ENCODE measurements at regions not wholly inside any gene's neighbourhood (a gene's known extent, or its start where the extent isn't known, plus 50 kb on each side); places are given as distances from the start of the nearest gene placed in this dataset.
A peak's percentile ranks its signal among the peaks of the same experiment; 100 is the strongest.

DNA sequence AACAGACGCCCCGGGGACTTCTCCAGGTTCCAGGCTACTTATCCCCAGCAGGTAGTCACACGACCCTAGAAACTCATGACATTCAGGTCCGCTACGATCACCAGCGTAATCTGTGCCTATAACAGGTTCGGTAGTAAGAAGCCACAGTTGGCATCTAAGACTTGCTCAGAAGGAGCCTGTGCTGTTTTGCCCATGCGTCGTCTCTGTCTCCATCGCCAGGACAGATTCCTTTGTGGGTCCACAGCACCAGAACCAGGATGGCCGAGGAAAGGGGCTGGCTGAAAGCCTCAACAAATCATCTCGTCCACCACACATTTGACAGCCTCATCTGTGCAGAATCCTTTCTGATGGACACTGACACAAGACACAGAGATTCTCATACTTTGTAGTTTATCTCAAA is 319.5 kb upstream of the AGA start:
- no peak for DNase-seq (ENCODE audit: low read depth in 4 of 6, low spot score in 6 of 6)
- Histone ChIP-seq H3K9me3 (ENCODE audit: control insufficient read depth, insufficient read depth, low read length) (no peaks in the 10 kb centered on the region), H3K36me3 (ENCODE audit: control insufficient read depth, insufficient read depth, low read length) (no peaks in the 10 kb centered on the region), H3K27ac (ENCODE audit: low read depth, low read length) (no peak overlapping the region), H3K4me1 (ENCODE audit: control insufficient read depth, insufficient read depth, low read length) (no peaks in the 10 kb centered on the region), H3K4me3 (ENCODE audit: low read depth, low read length) (no peak overlapping the region), H3K27me3 (ENCODE audit: control insufficient read depth, insufficient read depth, low read length) (no peaks in the 10 kb centered on the region)
- WGBS (ENCODE audit: insufficient coverage), result 93% methylated on average over 12 of the region's 12 CpGs

- no peaks in the 10 kb centered on the region for H3K9me3 ChIP-seq (ENCODE audit: control insufficient read depth, insufficient read depth, low read length)
- no peak overlapping the region for H3K4me3 ChIP-seq (ENCODE audit: low read depth, low read length)
- WGBS (ENCODE audit: insufficient coverage), result 71% methylated on average over 2 of the region's 4 CpGs
- no peak for DNase-seq (ENCODE audit: low read depth in 4 of 6, low spot score in 6 of 6)
- H3K36me3 ChIP-seq (ENCODE audit: control insufficient read depth, insufficient read depth, low read length), result no peaks in the 10 kb centered on the region
- no peaks in the 10 kb centered on the region for H3K27me3 ChIP-seq (ENCODE audit: control insufficient read depth, insufficient read depth, low read length)
- H3K27ac ChIP-seq (ENCODE audit: low read depth, low read length), result no peak overlapping the region
- no peaks in the 10 kb centered on the region for H3K4me1 ChIP-seq (ENCODE audit: control insufficient read depth, insufficient read depth, low read length)
These were observed 326.9 kb upstream of the AGA start for GRCh38 chr4:177769155-177769554.

DNA sequence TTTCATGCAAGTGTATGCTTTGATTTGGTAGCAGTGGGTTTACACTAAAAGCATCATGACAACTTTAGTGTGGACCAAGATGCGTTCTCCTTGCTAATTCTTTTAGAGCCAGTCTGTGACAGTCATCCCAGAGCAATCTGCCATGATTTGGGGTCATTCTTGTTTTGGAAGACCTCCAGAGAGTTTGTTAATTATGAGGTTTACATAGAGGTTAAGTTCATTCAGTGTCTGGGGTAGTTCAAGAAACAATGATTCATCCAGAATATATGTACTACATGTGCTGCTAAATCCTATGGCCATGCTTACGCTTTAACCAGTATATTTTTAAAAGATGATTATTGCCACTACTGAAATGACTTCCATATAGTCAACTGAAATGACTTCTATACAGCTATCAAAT is 328.5 kb upstream of the AGA start:
- Histone ChIP-seq H3K9me3 (ENCODE audit: control insufficient read depth, insufficient read depth, low read length) (no peaks in the 10 kb centered on the region), H3K4me3 (ENCODE audit: low read depth, low read length) (no peak overlapping the region), H3K27me3 (ENCODE audit: control insufficient read depth, insufficient read depth, low read length) (no peaks in the 10 kb centered on the region), H3K27ac (ENCODE audit: low read depth, low read length) (no peak overlapping the region), H3K4me1 (ENCODE audit: control insufficient read depth, insufficient read depth, low read length) (no peaks in the 10 kb centered on the region), H3K36me3 (ENCODE audit: control insufficient read depth, insufficient read depth, low read length) (no peaks in the 10 kb centered on the region)
- no CpG with 5 or more reads among the region's 2 CpGs for WGBS (ENCODE audit: insufficient coverage)
- no peak for DNase-seq (ENCODE audit: low read depth in 4 of 6, low spot score in 6 of 6)

GRCh38 chr4:177771645-177772044 is 329.4 kb upstream of the AGA start:
- Histone ChIP-seq H3K36me3 (ENCODE audit: control insufficient read depth, insufficient read depth, low read length) (no peaks in the 10 kb centered on the region), H3K27me3 (ENCODE audit: control insufficient read depth, insufficient read depth, low read length) (no peaks in the 10 kb centered on the region), H3K4me1 (ENCODE audit: control insufficient read depth, insufficient read depth, low read length) (no peaks in the 10 kb centered on the region), H3K4me3 (ENCODE audit: low read depth, low read length) (no peak overlapping the region), H3K27ac (ENCODE audit: low read depth, low read length) (no peak overlapping the region), H3K9me3 (ENCODE audit: control insufficient read depth, insufficient read depth, low read length) (no peaks in the 10 kb centered on the region)
- no CpG with 5 or more reads among the region's 1 CpG for WGBS (ENCODE audit: insufficient coverage)
- DNase-seq (ENCODE audit: low read depth in 4 of 6, low spot score in 6 of 6), result peak in 1 of 6 donors; percentile 15

DNA sequence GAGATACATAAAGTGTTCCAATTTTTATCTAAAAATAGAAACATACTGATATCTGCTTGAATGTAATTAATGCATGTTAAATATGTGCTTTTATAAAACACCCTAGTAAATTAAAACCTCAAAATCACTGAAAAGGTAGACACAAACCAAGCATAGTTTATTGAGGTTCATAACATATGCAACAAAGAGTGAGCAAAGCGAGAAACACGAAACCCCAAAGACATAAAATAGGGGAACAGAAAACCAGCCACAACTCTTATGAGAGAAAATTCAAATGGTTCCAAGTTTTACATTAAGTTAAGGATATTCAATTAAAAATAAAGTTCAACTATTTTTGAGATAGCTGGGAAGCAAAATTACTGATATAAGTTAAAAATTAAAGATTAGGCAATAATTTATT is 336.4 kb upstream of the AGA start:
- no peak for DNase-seq (ENCODE audit: low read depth in 4 of 6, low spot score in 6 of 6)
- WGBS (ENCODE audit: insufficient coverage), result no CpG with 5 or more reads among the region's 2 CpGs
- Histone ChIP-seq H3K4me1 (ENCODE audit: control insufficient read depth, insufficient read depth, low read length) (no peaks in the 10 kb centered on the region), H3K27ac (ENCODE audit: low read depth, low read length) (no peak overlapping the region), H3K4me3 (ENCODE audit: low read depth, low read length) (no peak overlapping the region), H3K27me3 (ENCODE audit: control insufficient read depth, insufficient read depth, low read length) (no peaks in the 10 kb centered on the region), H3K9me3 (ENCODE audit: control insufficient read depth, insufficient read depth, low read length) (peaks cover 3% of the 10 kb centered on the region), H3K36me3 (ENCODE audit: control insufficient read depth, insufficient read depth, low read length) (no peaks in the 10 kb centered on the region)

GRCh38 chr4:177785000-177785399 is 342.8 kb upstream of the AGA start:
- H3K9me3 ChIP-seq (ENCODE audit: control insufficient read depth, insufficient read depth, low read length), result peaks cover 3% of the 10 kb centered on the region

DNA sequence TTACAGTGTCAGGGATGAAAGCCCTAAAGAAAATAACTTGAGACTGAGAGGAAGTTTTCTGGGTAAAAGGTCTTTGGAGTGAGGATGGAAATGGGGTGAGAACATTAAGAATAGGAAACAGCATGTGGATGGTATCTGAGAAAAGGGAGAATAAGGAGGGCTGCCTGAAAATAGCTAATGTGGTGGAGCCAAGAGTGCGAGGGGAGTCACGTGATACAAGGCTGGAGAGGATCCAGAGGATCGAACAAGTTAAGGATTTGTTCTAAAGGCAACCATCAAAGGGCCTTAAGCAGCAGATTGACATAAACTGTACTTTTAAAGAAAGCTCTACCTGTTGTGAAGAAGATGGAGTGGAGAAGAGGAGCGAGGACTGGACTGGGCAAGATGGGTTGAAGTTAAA is 347.4 kb upstream of the AGA start:
- no peaks in the 10 kb centered on the region for H3K4me1 ChIP-seq (ENCODE audit: control insufficient read depth, insufficient read depth, low read length)
- H3K36me3 ChIP-seq (ENCODE audit: control insufficient read depth, insufficient read depth, low read length), result no peaks in the 10 kb centered on the region
- no peak for DNase-seq (ENCODE audit: low read depth in 4 of 6, low spot score in 6 of 6)
- H3K9me3 ChIP-seq (ENCODE audit: control insufficient read depth, insufficient read depth, low read length), result no peaks in the 10 kb centered on the region
- no peak overlapping the region for H3K4me3 ChIP-seq (ENCODE audit: low read depth, low read length)
- WGBS (ENCODE audit: insufficient coverage), result 86% methylated on average over 3 of the region's 4 CpGs
- H3K27me3 ChIP-seq (ENCODE audit: control insufficient read depth, insufficient read depth, low read length), result no peaks in the 10 kb centered on the region
- H3K27ac ChIP-seq (ENCODE audit: low read depth, low read length), result no peak overlapping the region

More at GRCh38 chr4:177785000-177785399, 342.8 kb upstream of the AGA start:
- H3K27me3 ChIP-seq (ENCODE audit: control insufficient read depth, insufficient read depth, low read length), result no peaks in the 10 kb centered on the region
- H3K4me3 ChIP-seq (ENCODE audit: low read depth, low read length), result no peak overlapping the region
- 100% methylated on average over 1 of the region's 4 CpGs for WGBS (ENCODE audit: insufficient coverage)
- no peak overlapping the region for H3K27ac ChIP-seq (ENCODE audit: low read depth, low read length)
- no peaks in the 10 kb centered on the region for H3K36me3 ChIP-seq (ENCODE audit: control insufficient read depth, insufficient read depth, low read length)
- no peak for DNase-seq (ENCODE audit: low read depth in 4 of 6, low spot score in 6 of 6)
- no peaks in the 10 kb centered on the region for H3K4me1 ChIP-seq (ENCODE audit: control insufficient read depth, insufficient read depth, low read length)

DNA sequence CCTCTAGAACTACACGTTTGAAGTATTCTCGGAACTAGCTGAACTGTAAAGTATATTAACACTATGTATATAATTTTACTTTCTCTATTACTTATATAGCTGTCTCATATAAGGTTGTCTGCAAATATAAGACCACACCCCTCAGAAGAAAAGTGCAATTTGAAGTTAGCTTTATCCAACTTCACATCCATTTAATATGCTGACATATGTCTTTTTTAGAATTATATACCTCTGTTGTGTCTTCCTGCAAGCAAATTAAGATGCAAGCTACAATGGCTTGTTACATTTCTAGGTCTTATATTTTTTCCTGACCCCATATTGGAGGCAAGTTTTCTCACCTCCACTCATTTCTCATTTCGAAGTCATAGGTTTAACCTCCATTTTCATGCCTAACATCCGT is 349.0 kb upstream of the AGA start:
- Histone ChIP-seq H3K36me3 (ENCODE audit: control insufficient read depth, insufficient read depth, low read length) (no peaks in the 10 kb centered on the region), H3K27ac (ENCODE audit: low read depth, low read length) (no peak overlapping the region), H3K9me3 (ENCODE audit: control insufficient read depth, insufficient read depth, low read length) (no peaks in the 10 kb centered on the region), H3K4me1 (ENCODE audit: control insufficient read depth, insufficient read depth, low read length) (no peaks in the 10 kb centered on the region), H3K27me3 (ENCODE audit: control insufficient read depth, insufficient read depth, low read length) (no peaks in the 10 kb centered on the region), H3K4me3 (ENCODE audit: low read depth, low read length) (no peak overlapping the region)
- DNase-seq (ENCODE audit: low read depth in 4 of 6, low spot score in 6 of 6), result no peak
- WGBS (ENCODE audit: insufficient coverage), result no CpG with 5 or more reads among the region's 4 CpGs

DNA sequence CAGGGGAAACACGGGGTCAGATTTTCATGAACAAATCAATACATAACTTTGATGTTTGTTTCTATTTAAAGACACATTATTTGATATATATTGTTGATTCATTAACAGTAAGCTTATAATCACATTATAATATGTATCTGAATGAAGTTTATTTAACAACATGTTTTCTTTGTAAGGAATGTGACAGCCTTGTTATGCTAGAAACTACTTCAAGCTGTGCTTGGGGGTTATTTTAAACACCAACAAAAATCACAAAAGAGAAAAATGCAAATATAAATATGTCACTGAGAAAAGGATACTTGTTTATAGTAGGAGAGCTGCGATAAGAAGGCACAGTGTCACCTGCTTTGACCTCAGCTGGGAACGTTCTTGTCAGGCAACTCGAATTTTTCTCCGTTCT is 354.6 kb upstream of the AGA start:
- DNase-seq (ENCODE audit: low read depth in 4 of 6, low spot score in 6 of 6), result no peak
- no peaks in the 10 kb centered on the region for H3K9me3 ChIP-seq (ENCODE audit: control insufficient read depth, insufficient read depth, low read length)
- no peaks in the 10 kb centered on the region for H3K4me1 ChIP-seq (ENCODE audit: control insufficient read depth, insufficient read depth, low read length)
- no peak overlapping the region for H3K4me3 ChIP-seq (ENCODE audit: low read depth, low read length)
- H3K27me3 ChIP-seq (ENCODE audit: control insufficient read depth, insufficient read depth, low read length), result no peaks in the 10 kb centered on the region
- no peaks in the 10 kb centered on the region for H3K36me3 ChIP-seq (ENCODE audit: control insufficient read depth, insufficient read depth, low read length)
- H3K27ac ChIP-seq (ENCODE audit: low read depth, low read length), result no peak overlapping the region
- 72% methylated on average over 2 of the region's 5 CpGs for WGBS (ENCODE audit: insufficient coverage)

- DNase-seq (ENCODE audit: low read depth in 4 of 6, low spot score in 6 of 6), result no peak
- Histone ChIP-seq H3K27ac (ENCODE audit: low read depth, low read length) (no peak overlapping the region), H3K36me3 (ENCODE audit: control insufficient read depth, insufficient read depth, low read length) (no peaks in the 10 kb centered on the region), H3K27me3 (ENCODE audit: control insufficient read depth, insufficient read depth, low read length) (no peaks in the 10 kb centered on the region), H3K4me3 (ENCODE audit: low read depth, low read length) (no peak overlapping the region), H3K9me3 (ENCODE audit: control insufficient read depth, insufficient read depth, low read length) (no peaks in the 10 kb centered on the region), H3K4me1 (ENCODE audit: control insufficient read depth, insufficient read depth, low read length) (no peaks in the 10 kb centered on the region)
- WGBS (ENCODE audit: insufficient coverage), result no CpG with 5 or more reads among the region's 1 CpG
These were observed 355.9 kb upstream of the AGA start for GRCh38 chr4:177798161-177798560.

Data from spinal cord (tissue), 9 donors.